GM12872 (cell line): ENCODE measurements at regions not wholly inside any gene's neighbourhood (a gene's known extent, or its start where the extent isn't known, plus 50 kb on each side); places are given as distances from the start of the nearest gene placed in this dataset.

ENCODE experiments used
- CTCF ChIP-seq: IDR thresholded peaks from 3 replicates; pipeline ENCODE4 v1.5.1; 2011; ENCODE audit warnings: low read depth, mild to moderate bottlenecking, low read length, moderate library complexity; ENCODE audit not compliant: insufficient read depth

- no peak for TF ChIP-seq CTCF
These were observed 318.8 kb upstream of the IGFBP3 start for GRCh38 chr7:46239846-46240245.

DNA sequence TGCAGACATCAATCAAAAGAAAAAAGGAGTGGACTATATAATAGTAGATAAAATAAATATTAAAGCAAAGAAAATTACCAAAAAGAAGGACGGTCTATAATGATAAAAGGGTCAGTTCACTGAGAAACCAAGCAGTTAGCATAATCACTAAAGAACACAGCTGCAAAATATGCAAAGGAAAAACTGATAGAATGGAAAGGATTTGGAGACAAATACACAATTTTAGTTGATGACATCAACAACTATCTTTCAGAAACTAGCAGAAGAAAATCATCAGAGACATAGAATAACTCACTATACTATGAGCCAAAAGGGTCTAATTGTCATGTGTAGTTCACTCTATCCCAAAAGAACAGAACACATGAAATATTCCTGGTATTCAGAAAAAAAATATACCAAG is 316.4 kb upstream of the IGFBP3 start:
- TF ChIP-seq CTCF, result no peak

DNA sequence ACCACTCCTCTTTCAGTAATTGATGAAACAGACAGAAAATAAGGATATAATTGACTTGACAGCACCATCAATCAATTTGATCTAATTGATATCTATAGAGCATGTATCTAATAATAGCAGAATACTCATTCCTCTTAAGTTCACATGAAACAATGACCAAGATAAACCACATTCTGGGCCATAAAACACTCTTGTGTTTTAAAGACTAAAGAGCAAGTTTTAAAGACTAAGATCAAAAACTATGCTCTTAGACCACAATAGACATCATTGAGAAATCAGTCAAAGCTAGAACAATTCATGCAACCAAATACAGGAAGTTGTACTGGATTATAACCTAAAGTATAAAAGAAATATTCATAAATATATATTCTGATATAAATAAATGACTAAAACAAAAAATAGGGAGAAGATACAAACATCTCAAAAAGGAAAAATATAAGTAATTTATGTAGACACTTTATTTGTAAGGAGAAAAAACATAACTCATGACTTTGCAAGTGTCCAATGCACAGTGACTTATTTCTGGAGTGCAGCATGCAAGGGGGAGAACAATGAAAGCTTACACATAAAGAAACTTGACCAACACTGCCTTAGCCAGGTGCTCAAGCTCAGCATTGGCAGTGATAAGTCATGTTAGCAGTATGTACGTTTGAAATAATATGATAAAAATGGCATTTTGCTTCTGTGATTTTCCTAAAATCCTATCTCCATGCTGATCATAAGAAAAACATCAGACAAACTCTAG is 312.7 kb upstream of the IGFBP3 start:
- TF ChIP-seq CTCF, result no peak

DNA sequence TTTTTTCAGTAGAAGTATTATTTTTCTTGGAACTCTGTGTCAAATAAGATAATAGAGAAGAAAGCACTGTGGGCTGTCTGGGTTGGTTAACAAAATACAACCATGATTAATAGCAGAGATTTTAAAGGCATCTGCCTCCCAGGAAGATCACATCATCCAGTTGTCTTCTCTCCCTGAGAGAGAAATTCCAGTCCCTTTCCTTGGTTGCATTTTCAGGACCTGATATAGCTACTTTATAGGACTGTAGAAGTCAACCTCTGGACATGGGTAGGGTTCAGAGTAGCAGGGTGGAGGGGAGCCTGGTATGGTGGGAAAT is 309.9 kb upstream of the IGFBP3 start:
- TF ChIP-seq CTCF, result no peak

GRCh38 chr7:46230298-46230989 is 309.4 kb upstream of the IGFBP3 start:
- no peak for TF ChIP-seq CTCF

GRCh38 chr7:46229409-46229808 is 308.3 kb upstream of the IGFBP3 start:
- TF ChIP-seq CTCF, result no peak

DNA sequence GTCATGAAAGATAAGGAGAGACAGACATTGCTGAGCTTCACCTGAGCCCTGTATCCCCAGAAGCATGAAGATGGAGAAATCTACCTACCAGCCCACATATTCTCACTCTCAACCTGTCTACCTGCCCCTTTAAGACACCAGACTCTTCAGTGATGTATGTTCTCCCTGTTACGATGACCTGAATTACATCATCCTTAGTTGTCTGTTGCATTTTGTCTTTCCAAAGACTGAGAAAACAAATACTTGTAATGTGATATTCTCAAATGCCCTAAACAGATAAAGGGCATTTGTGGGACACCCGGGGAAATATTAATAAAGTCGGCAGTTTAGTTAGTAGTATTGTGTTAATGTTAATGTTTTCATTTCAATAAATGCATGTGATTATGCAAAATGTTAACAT is 305.8 kb upstream of the IGFBP3 start:
- TF ChIP-seq CTCF, result no peak
